ENCODE measurements at regions not wholly inside any gene's neighbourhood (a gene's known extent, or its start where the extent isn't known, plus 50 kb on each side); places are given as distances from the start of the nearest gene placed in this dataset.

DNA sequence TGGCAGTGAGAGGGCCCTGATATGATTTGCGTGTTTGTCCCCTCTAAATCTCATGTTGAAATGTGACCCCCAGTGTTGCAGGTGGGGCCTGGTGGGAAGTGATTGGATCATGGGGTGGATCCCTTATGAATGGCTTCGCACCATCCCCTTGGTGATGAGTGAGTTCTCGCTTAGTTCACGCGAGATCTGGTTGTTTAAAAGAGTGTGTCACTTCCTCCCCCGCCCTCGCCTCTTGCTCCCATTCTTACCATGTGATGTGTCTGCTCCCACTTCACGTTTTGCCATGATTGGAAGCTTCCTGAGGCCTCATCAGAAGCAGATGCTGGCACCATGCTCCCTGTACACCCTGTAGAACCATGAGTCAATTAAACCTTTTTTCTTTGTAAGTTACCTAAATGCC lies 319.9 kb upstream of the ID2 start:
- TF ChIP-seq, protein P1, sequence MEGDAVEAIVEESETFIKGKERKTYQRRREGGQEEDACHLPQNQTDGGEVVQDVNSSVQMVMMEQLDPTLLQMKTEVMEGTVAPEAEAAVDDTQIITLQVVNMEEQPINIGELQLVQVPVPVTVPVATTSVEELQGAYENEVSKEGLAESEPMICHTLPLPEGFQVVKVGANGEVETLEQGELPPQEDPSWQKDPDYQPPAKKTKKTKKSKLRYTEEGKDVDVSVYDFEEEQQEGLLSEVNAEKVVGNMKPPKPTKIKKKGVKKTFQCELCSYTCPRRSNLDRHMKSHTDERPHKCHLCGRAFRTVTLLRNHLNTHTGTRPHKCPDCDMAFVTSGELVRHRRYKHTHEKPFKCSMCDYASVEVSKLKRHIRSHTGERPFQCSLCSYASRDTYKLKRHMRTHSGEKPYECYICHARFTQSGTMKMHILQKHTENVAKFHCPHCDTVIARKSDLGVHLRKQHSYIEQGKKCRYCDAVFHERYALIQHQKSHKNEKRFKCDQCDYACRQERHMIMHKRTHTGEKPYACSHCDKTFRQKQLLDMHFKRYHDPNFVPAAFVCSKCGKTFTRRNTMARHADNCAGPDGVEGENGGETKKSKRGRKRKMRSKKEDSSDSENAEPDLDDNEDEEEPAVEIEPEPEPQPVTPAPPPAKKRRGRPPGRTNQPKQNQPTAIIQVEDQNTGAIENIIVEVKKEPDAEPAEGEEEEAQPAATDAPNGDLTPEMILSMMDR (conservative IDR thresholded peaks at IDR 0.05; ENCODE audit: low read depth, low read length) = no peak
- TF ChIP-seq EZH2 (IDR thresholded peaks at IDR 0.05; ENCODE audit: borderline replicate concordance, low read depth, low read length, poor library complexity, severe bottlenecking) = no peak
